Gastroesophageal sphincter (tissue), 4 donors: ENCODE measurements at regions not wholly inside any gene's neighbourhood (a gene's known extent, or its start where the extent isn't known, plus 50 kb on each side); places are given as distances from the start of the nearest gene placed in this dataset.

Experiments
- ATAC-seq: fragments of 150-250 bp; one replicate; pipeline ENCODE4 v1.9.1; 2016; ENCODE audit warnings: mild to moderate bottlenecking, moderate library complexity
- H3K27ac ChIP-seq, 4 donors: fragments of 200-600 bp; sonication (generic) in 3 of 4; 1 replicate in 3 of 4; 2 replicates in 1 of 4; pipeline ENCODE4 v1.5.1; 2016 to 2019
- H3K27me3 ChIP-seq: fragments of 200-600 bp; sonication (generic); one replicate; pipeline ENCODE4 v1.5.1; 2019
- H3K36me3 ChIP-seq, 2 donors: fragments of 200-600 bp; sonication (generic); one replicate each; pipeline ENCODE4 v1.5.1; 2019; ENCODE audit warnings: control low read depth in 1 of 2
- H3K4me1 ChIP-seq, 3 donors: fragments of 200-600 bp; sonication (generic); 1 replicate in 2 of 3; 2 replicates in 1 of 3; pipeline ENCODE4 v1.5.1; 2016 to 2019; ENCODE audit warnings: control low read depth in 2 of 3
- H3K4me3 ChIP-seq, 2 donors: fragments of 200-600 bp; sonication (generic); one replicate each; pipeline ENCODE4 v1.5.1; 2019; ENCODE audit warnings: mild to moderate bottlenecking in 1 of 2, moderate library complexity in 1 of 2
- H3K9me3 ChIP-seq, 3 donors: fragments of 200-600 bp; sonication (generic); one replicate each; pipeline ENCODE4 v1.5.1; 2017 to 2019; ENCODE audit warnings: control low read depth in 2 of 3
- EP300 ChIP-seq: sonication (generic); formaldehyde crosslinking; IDR thresholded peaks from one replicate; pipeline ENCODE4 v1.6.1; 2017; ENCODE audit warnings: antibody characterized with exemption, mild to moderate bottlenecking
- POLR2A ChIP-seq, 2 donors: fragments of 450-650 bp; IDR thresholded peaks; one replicate each; pipeline ENCODE4 v1.6.1; 2017; ENCODE audit warnings: antibody characterized with exemption in 2 of 2, mild to moderate bottlenecking in 2 of 2, moderate library complexity in 1 of 2
- POLR2AphosphoS5 ChIP-seq: sonication (generic); formaldehyde crosslinking; IDR thresholded peaks from one replicate; pipeline ENCODE4 v1.6.1; 2017; ENCODE audit warnings: antibody characterized with exemption
- WGBS, 2 donors: methylation state at CpG; one replicate each; pipeline ENCODE4 v1.1.5; 2018; ENCODE audit warnings: low coverage in 1 of 2; 5-methylcytosine and 5-hydroxymethylcytosine counted together
- TF ChIP-seq, protein P1 (sequence below), 4 experiments: fragments of 200-600 bp in 2 of 4; fragments of 450-650 bp in 2 of 4; sonication (generic) in 1 of 4; IDR thresholded peaks; one replicate each; pipeline ENCODE4 v1.5.1; 2017 to 2019; ENCODE audit warnings: antibody characterized with exemption in 4 of 4, mild to moderate bottlenecking in 2 of 4, moderate library complexity in 2 of 4

DNA sequence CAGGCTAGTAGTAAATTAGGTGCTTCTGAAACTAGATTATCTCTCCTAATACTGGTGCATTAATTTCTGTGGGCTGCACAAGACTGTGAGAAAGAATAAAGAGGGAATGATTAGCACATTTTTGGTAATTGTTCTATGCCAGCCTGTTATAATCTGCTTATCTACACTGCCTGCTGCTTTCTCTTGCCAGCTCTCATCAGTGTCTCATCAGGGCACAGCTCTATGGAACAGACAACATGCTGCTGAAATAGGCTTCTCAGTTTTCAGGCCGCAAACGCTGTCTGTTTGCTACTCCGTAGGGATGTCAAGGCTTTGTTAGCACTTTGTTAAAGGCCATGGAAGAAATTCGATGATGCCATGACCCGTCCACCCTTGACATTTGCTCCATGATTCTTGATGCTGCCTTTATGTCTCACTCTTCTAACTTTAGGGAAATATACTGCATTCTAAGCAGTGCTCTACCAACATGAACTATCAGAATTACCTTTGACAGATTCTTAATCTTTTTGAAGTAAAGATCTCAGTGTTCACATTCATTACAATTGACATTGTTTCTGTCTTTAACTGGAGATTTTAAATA lies 84.0 kb upstream of the PRR20A start:
- 69% methylated on average over 3 to 4 of the region's 5 CpGs for WGBS, 2 donors
- no peaks in the 10 kb centered on the region for H3K9me3 ChIP-seq
- no peak overlapping the region for H3K4me3 ChIP-seq
- no peaks in the 10 kb centered on the region for H3K27me3 ChIP-seq
- H3K27ac ChIP-seq, result no peak overlapping the region
- ATAC-seq, result no peak
- no peaks in the 10 kb centered on the region for H3K36me3 ChIP-seq
- TF ChIP-seq, protein P1, sequence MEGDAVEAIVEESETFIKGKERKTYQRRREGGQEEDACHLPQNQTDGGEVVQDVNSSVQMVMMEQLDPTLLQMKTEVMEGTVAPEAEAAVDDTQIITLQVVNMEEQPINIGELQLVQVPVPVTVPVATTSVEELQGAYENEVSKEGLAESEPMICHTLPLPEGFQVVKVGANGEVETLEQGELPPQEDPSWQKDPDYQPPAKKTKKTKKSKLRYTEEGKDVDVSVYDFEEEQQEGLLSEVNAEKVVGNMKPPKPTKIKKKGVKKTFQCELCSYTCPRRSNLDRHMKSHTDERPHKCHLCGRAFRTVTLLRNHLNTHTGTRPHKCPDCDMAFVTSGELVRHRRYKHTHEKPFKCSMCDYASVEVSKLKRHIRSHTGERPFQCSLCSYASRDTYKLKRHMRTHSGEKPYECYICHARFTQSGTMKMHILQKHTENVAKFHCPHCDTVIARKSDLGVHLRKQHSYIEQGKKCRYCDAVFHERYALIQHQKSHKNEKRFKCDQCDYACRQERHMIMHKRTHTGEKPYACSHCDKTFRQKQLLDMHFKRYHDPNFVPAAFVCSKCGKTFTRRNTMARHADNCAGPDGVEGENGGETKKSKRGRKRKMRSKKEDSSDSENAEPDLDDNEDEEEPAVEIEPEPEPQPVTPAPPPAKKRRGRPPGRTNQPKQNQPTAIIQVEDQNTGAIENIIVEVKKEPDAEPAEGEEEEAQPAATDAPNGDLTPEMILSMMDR (IDR thresholded peaks at IDR 0.05), result no peak
- TF ChIP-seq POLR2AphosphoS5 (no peak), POLR2A (IDR thresholded peaks at IDR 0.05) (no peak), EP300 (no peak)
- no peaks in the 10 kb centered on the region for H3K4me1 ChIP-seq

DNA sequence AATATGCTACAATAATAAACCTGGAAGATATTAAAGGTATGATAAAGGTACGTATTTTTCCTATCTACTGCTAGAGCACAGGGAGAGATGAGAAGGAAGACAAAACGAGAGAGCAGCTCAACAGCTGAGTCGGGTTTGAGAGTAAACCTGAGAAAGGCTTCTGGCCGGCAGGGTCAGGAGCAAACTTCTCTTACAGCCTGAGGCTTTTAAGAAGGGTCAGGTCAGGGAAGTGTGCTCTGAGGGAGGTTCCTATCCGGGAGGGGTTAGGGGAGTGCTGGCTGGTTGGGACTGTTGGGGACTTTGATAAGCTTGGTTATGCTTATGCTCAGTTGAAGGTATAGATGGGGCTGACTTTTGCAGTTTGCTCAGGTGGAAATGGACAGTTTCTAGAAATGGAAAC lies 77.7 kb upstream of the PRR20A start:
- Histone ChIP-seq H3K9me3 (no peaks in the 10 kb centered on the region), H3K36me3 (no peaks in the 10 kb centered on the region), H3K27me3 (no peaks in the 10 kb centered on the region), H3K27ac (no peak overlapping the region), H3K4me1 (no peaks in the 10 kb centered on the region), H3K4me3 (no peak overlapping the region)
- WGBS, 2 donors, result 51 to 54% methylated on average over 2 to 5 of the region's 5 CpGs
- ATAC-seq, result no peak
- no peak for TF ChIP-seq EP300
- TF ChIP-seq, protein P1 (IDR thresholded peaks at IDR 0.05), result no peak
- TF ChIP-seq POLR2A (IDR thresholded peaks at IDR 0.05), result no peak
- TF ChIP-seq POLR2AphosphoS5, result no peak

GRCh38 chr13:57073983-57074382 lies 66.7 kb upstream of the PRR20A start:
- WGBS, 2 donors, result 79 to 93% methylated on average over 1 to 2 of the region's 2 CpGs
- ATAC-seq, result no peak
- H3K4me1 ChIP-seq, result no peaks in the 10 kb centered on the region
- H3K27me3 ChIP-seq, result no peaks in the 10 kb centered on the region
- no peak overlapping the region for H3K4me3 ChIP-seq
- no peak overlapping the region for H3K27ac ChIP-seq
- no peaks in the 10 kb centered on the region for H3K9me3 ChIP-seq
- H3K36me3 ChIP-seq, result no peaks in the 10 kb centered on the region
- TF ChIP-seq, protein P1 (IDR thresholded peaks at IDR 0.05), result no peak
- no peak for TF ChIP-seq POLR2A (IDR thresholded peaks at IDR 0.05)
- no peak for TF ChIP-seq POLR2AphosphoS5
- no peak for TF ChIP-seq EP300

DNA sequence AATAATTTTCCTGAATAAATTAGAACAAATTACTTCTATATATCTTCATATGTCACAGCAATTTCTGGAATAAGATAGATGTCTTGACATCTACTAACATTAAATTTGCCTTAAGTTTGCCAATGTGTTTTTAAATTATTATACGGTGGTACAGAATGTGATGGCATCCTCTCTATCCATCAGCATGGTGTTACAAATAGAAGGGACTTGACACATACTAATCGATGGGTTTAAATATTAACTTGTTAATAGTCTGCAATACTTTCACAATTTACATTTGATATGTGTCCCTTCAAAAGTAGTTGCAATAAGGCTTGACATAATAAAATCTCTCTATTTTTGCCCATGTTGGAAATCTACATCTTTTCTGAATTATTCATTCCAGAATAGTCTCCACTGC lies 65.1 kb upstream of the PRR20A start:
- H3K9me3 ChIP-seq, result no peaks in the 10 kb centered on the region
- no peak overlapping the region for H3K27ac ChIP-seq
- TF ChIP-seq POLR2AphosphoS5 (no peak), EP300 (no peak), POLR2A (IDR thresholded peaks at IDR 0.05) (no peak)
- TF ChIP-seq, protein P1 (IDR thresholded peaks at IDR 0.05), result no peak
- ATAC-seq, result no peak
- no peaks in the 10 kb centered on the region for H3K36me3 ChIP-seq
- 93 to 100% methylated on average over 2 of the region's 2 CpGs for WGBS, 2 donors
- no peaks in the 10 kb centered on the region for H3K4me1 ChIP-seq
- H3K4me3 ChIP-seq, result no peak overlapping the region
- no peaks in the 10 kb centered on the region for H3K27me3 ChIP-seq

GRCh38 chr13:57087006-57087405 lies 53.7 kb upstream of the PRR20A start:
- TF ChIP-seq POLR2AphosphoS5, result no peak
- TF ChIP-seq, protein P1 (IDR thresholded peaks at IDR 0.05), result no peak
- no peak for TF ChIP-seq POLR2A (IDR thresholded peaks at IDR 0.05)
- no peak for TF ChIP-seq EP300
- no peak overlapping the region for H3K4me3 ChIP-seq
- no peak for ATAC-seq
- 83 to 90% methylated on average over 2 of the region's 2 CpGs for WGBS, 2 donors
- H3K4me1 ChIP-seq, result no peaks in the 10 kb centered on the region
- H3K9me3 ChIP-seq, result no peaks in the 10 kb centered on the region
- no peaks in the 10 kb centered on the region for H3K27me3 ChIP-seq
- H3K27ac ChIP-seq, result no peak overlapping the region
- no peaks in the 10 kb centered on the region for H3K36me3 ChIP-seq
